ENCODE measurements at regions not wholly inside any gene's neighbourhood (a gene's known extent, or its start where the extent isn't known, plus 50 kb on each side); places are given as distances from the start of the nearest gene placed in this dataset.
"Not testable (repeated sequence)": the region's sequence is repeated elsewhere in the genome, so short reads cannot be mapped to it uniquely, and the experiment has no call there.

GRCh38 chr14:54266616-54267015 is 130.2 kb upstream of the CDKN3 start:
- not testable (repeated sequence) for DNase-seq

- DNase-seq = no peak
Measured at GRCh38 chr14:54267172-54267571, 129.6 kb upstream of the CDKN3 start.

- DNase-seq = no peak
Measured at GRCh38 chr14:54275997-54276725, 120.6 kb upstream of the CDKN3 start.

- DNase-seq = no peak
Measured at GRCh38 chr14:54278087-54278486, 118.7 kb upstream of the CDKN3 start.

- no peak for DNase-seq
Measured at GRCh38 chr14:54278665-54279295, 118.0 kb upstream of the CDKN3 start.

- no peak for DNase-seq
Measured at GRCh38 chr14:54282849-54283248, 114.0 kb upstream of the CDKN3 start.

- no peak for DNase-seq
Measured at GRCh38 chr14:54285030-54285429, 111.8 kb upstream of the CDKN3 start.

GRCh38 chr14:54291491-54292191 is 105.2 kb upstream of the CDKN3 start:
- DNase-seq = no peak

GRCh38 chr14:54294802-54295201 is 102.0 kb upstream of the CDKN3 start:
- DNase-seq = no peak

GRCh38 chr14:54299410-54300363 is 97.1 kb upstream of the CDKN3 start:
- DNase-seq = no peak

GRCh38 chr14:54300881-54301280 is 95.9 kb upstream of the CDKN3 start:
- no peak for DNase-seq

- no peak for DNase-seq
Measured at GRCh38 chr14:54301359-54301758, 95.4 kb upstream of the CDKN3 start.

- DNase-seq = no peak
Measured at GRCh38 chr14:54306806-54307205, 90.0 kb upstream of the CDKN3 start.

GRCh38 chr14:54309615-54310014 is 87.2 kb upstream of the CDKN3 start:
- no peak for DNase-seq

- DNase-seq = no peak
Measured at GRCh38 chr14:54310151-54310850, 86.5 kb upstream of the CDKN3 start.

GRCh38 chr14:54310851-54311228 is 86.0 kb upstream of the CDKN3 start:
- DNase-seq = no peak

- peak; percentile 6 for DNase-seq
Measured at GRCh38 chr14:54312166-54312801, 84.5 kb upstream of the CDKN3 start.

- DNase-seq = no peak
Measured at GRCh38 chr14:54314365-54315104, 82.3 kb upstream of the CDKN3 start.

GRCh38 chr14:54316652-54317051 is 80.2 kb upstream of the CDKN3 start:
- no peak for DNase-seq

- DNase-seq = no peak
Measured at GRCh38 chr14:54317391-54317790, 79.4 kb upstream of the CDKN3 start.

- DNase-seq = no peak
Measured at GRCh38 chr14:54322246-54322645, 74.6 kb upstream of the CDKN3 start.
